H1 (cell line): ENCODE measurements at regions not wholly inside any gene's neighbourhood (a gene's known extent, or its start where the extent isn't known, plus 50 kb on each side); places are given as distances from the start of the nearest gene placed in this dataset.

Source experiments
- JUND ChIP-seq: IDR thresholded peaks from 2 replicates; pipeline ENCODE4 v1.6.1; 2011; ENCODE audit warnings: mild to moderate bottlenecking, improper control_type of control experiment, low read length
- MAFK ChIP-seq: IDR thresholded peaks from 2 replicates; pipeline ENCODE4 v1.6.1; 2012; ENCODE audit warnings: low read depth, mild to moderate bottlenecking, improper control_type of control experiment, low read length
- RFX5 ChIP-seq: IDR thresholded peaks from 2 replicates; pipeline ENCODE4 v1.6.1; 2011; ENCODE audit warnings: low read depth, low read length, improper control_type of control experiment, borderline replicate concordance
- RXRA ChIP-seq: IDR thresholded peaks from 2 replicates; pipeline ENCODE4 v1.6.1; 2011; ENCODE audit warnings: low read depth, mild to moderate bottlenecking, low read length, moderate library complexity; ENCODE audit not compliant: insufficient read depth
- SP4 ChIP-seq: IDR thresholded peaks from 2 replicates; pipeline ENCODE4 v1.6.1; 2012; ENCODE audit warnings: low read length, inconsistent platforms
- TBP ChIP-seq: IDR thresholded peaks from 2 replicates; pipeline ENCODE4 v1.6.1; 2011; ENCODE audit warnings: low read depth, low read length, improper control_type of control experiment

GRCh38 chr2:150212722-150213171, 274.7 kb downstream of the RND3 start (continued):
- TF ChIP-seq RXRA (no peak), SP4 (no peak), JUND (no peak), TBP (no peak), MAFK (no peak), RFX5 (no peak)
